PC-9 (cell line): ENCODE measurements at regions not wholly inside any gene's neighbourhood (a gene's known extent, or its start where the extent isn't known, plus 50 kb on each side); places are given as distances from the start of the nearest gene placed in this dataset.

Experiments used
- EZH2 ChIP-seq: fragments of 200-600 bp; sonication (generic); IDR thresholded peaks from 2 replicates; pipeline ENCODE4 v1.8.0; 2017; ENCODE audit warnings: antibody characterized with exemption, low read depth
- TF ChIP-seq, protein P1 (sequence below): fragments of 200-600 bp; sonication (generic); conservative IDR thresholded peaks from 2 replicates; pipeline ENCODE4 v1.6.1; 2017; ENCODE audit warnings: mixed run types, antibody characterized with exemption, mild to moderate bottlenecking, moderate library complexity

DNA sequence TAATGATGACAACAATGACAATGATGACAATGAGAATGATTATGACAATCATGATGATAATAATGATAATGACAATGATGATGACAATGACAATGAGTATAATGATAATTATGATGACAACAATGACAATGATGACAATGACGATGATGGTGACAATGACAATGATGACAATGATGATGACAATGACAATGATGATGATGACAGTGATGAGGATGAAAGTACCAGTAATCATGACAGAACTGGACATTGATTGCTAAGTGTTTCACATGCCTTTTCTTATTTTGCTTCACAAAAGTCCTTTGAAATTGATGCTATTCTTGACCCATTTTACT, 1106.0 kb upstream of the AUTS2 start:
- TF ChIP-seq, protein P1, sequence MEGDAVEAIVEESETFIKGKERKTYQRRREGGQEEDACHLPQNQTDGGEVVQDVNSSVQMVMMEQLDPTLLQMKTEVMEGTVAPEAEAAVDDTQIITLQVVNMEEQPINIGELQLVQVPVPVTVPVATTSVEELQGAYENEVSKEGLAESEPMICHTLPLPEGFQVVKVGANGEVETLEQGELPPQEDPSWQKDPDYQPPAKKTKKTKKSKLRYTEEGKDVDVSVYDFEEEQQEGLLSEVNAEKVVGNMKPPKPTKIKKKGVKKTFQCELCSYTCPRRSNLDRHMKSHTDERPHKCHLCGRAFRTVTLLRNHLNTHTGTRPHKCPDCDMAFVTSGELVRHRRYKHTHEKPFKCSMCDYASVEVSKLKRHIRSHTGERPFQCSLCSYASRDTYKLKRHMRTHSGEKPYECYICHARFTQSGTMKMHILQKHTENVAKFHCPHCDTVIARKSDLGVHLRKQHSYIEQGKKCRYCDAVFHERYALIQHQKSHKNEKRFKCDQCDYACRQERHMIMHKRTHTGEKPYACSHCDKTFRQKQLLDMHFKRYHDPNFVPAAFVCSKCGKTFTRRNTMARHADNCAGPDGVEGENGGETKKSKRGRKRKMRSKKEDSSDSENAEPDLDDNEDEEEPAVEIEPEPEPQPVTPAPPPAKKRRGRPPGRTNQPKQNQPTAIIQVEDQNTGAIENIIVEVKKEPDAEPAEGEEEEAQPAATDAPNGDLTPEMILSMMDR: no peak
- no peak for TF ChIP-seq EZH2
